Neural progenitor cell (in vitro differentiated cells): ENCODE measurements at regions not wholly inside any gene's neighbourhood (a gene's known extent, or its start where the extent isn't known, plus 50 kb on each side); places are given as distances from the start of the nearest gene placed in this dataset.
A peak's percentile ranks its signal among the peaks of the same experiment; 100 is the strongest.

Experiments
- DNase-seq: peaks from one replicate; pipeline ENCODE4 v3.0.0-alpha.2; 2016; ENCODE audit warnings: low spot score
- H2AFZ ChIP-seq: fragments of 200-600 bp; sonication (generic); replicated peaks from 2 replicates; pipeline ENCODE4 v1.6.1; 2016; ENCODE audit warnings: antibody characterized with exemption
- H3F3A ChIP-seq: fragments of 200-600 bp; sonication (generic); 2 replicates; pipeline ENCODE4 v1.6.1; 2016; ENCODE audit warnings: antibody characterized with exemption, low read depth
- H3K27ac ChIP-seq: fragments of 200-600 bp; sonication (generic); 2 replicates; pipeline ENCODE4 v1.5.1; 2016; ENCODE audit warnings: mild to moderate bottlenecking
- H3K27me3 ChIP-seq: fragments of 200-600 bp; sonication (generic); 2 replicates; pipeline ENCODE4 v1.6.1; 2016; ENCODE audit warnings: mild to moderate bottlenecking, moderate library complexity
- H3K36me3 ChIP-seq: fragments of 200-600 bp; sonication (generic); 2 replicates; pipeline ENCODE4 v1.5.1; 2016
- H3K4me1 ChIP-seq: fragments of 200-600 bp; sonication (generic); 2 replicates; pipeline ENCODE4 v1.6.1; 2016; ENCODE audit warnings: mixed run types
- H3K4me2 ChIP-seq: fragments of 200-600 bp; sonication (generic); 2 replicates; pipeline ENCODE4 v1.6.1; 2016
- H3K4me3 ChIP-seq: fragments of 200-600 bp; sonication (generic); 2 replicates; pipeline ENCODE4 v1.5.1; 2016
- H3K79me2 ChIP-seq: fragments of 200-600 bp; sonication (generic); 2 replicates; pipeline ENCODE4 v1.6.1; 2016; ENCODE audit warnings: low read depth
- H3K9ac ChIP-seq: fragments of 200-600 bp; sonication (generic); 2 replicates; pipeline ENCODE4 v1.6.1; 2016
- H3K9me3 ChIP-seq: fragments of 200-600 bp; sonication (generic); 2 replicates; pipeline ENCODE4 v1.5.1; 2016; ENCODE audit warnings: low read depth
- H4K20me1 ChIP-seq: fragments of 200-600 bp; sonication (generic); 2 replicates; pipeline ENCODE4 v1.6.1; 2016; ENCODE audit warnings: low read depth
- H3K27ac Mint-ChIP-seq: 3 replicates; pipeline ENCODE4 v1.8.0; 2021; ENCODE audit warnings: mixed read lengths
- H3K27me3 Mint-ChIP-seq: 2 replicates; pipeline ENCODE4 v1.8.0; 2022; ENCODE audit warnings: low read depth, mild to moderate bottlenecking, inconsistent platforms, moderate library complexity, mixed read lengths; ENCODE audit not compliant: insufficient read depth
- H3K36me3 Mint-ChIP-seq: 3 replicates; pipeline ENCODE4 v1.8.0; 2021; ENCODE audit warnings: mixed read lengths
- H3K4me1 Mint-ChIP-seq: 3 replicates; pipeline ENCODE4 v1.8.0; 2021; ENCODE audit warnings: mixed read lengths
- H3K4me3 Mint-ChIP-seq: 3 replicates; pipeline ENCODE4 v1.8.0; 2021; ENCODE audit warnings: mild to moderate bottlenecking, moderate library complexity, mixed read lengths
- H3K9me3 Mint-ChIP-seq: 3 replicates; pipeline ENCODE4 v1.8.0; 2020; ENCODE audit warnings: mixed read lengths
- CTCF ChIP-seq: fragments of 200-600 bp; sonication (generic); IDR thresholded peaks from 2 replicates; pipeline ENCODE4 v1.5.1; 2017; ENCODE audit warnings: antibody characterized with exemption, mild to moderate bottlenecking
- EZH2 ChIP-seq: fragments of 200-600 bp; sonication (generic); IDR thresholded peaks from 2 replicates; pipeline ENCODE4 v1.6.1; 2017; ENCODE audit warnings: antibody characterized with exemption, mild to moderate bottlenecking, moderate library complexity
- EZH2phosphoT487 ChIP-seq: fragments of 200-600 bp; sonication (generic); IDR thresholded peaks from 2 replicates; pipeline ENCODE4 v1.6.1; 2017; ENCODE audit warnings: antibody characterized with exemption

GRCh38 chr20:39968495-39968894 lies 720.5 kb downstream of the MAFB start:
- H3F3A ChIP-seq = no peaks in the 10 kb centered on the region
- H3K9me3 Mint-ChIP-seq = peaks cover 22% of the 10 kb centered on the region
- H3K4me2 ChIP-seq = peak overlapping the region; percentile 8
- H3K4me1 Mint-ChIP-seq = no peaks in the 10 kb centered on the region
- no peak overlapping the region for H2AFZ ChIP-seq
- no peaks in the 10 kb centered on the region for H3K79me2 ChIP-seq
- TF ChIP-seq EZH2phosphoT487 (no peak), EZH2 (no peak), CTCF (no peak)
- peaks cover 7% of the 10 kb centered on the region for H3K27me3 Mint-ChIP-seq
- H3K27me3 ChIP-seq = no peaks in the 10 kb centered on the region
- H4K20me1 ChIP-seq = no peaks in the 10 kb centered on the region
- no peak overlapping the region for H3K4me3 ChIP-seq
- H3K27ac ChIP-seq = no peak overlapping the region
- H3K36me3 ChIP-seq = no peaks in the 10 kb centered on the region
- no peak overlapping the region for H3K27ac Mint-ChIP-seq
- H3K36me3 Mint-ChIP-seq = no peaks in the 10 kb centered on the region
- no peak overlapping the region for H3K9ac ChIP-seq
- no peaks in the 10 kb centered on the region for H3K4me1 ChIP-seq
- no peak for DNase-seq
- peaks cover 5% of the 10 kb centered on the region for H3K9me3 ChIP-seq
- no peak overlapping the region for H3K4me3 Mint-ChIP-seq

GRCh38 chr20:39967806-39968205 lies 721.2 kb downstream of the MAFB start:
- no peak overlapping the region for H3K27ac ChIP-seq
- H3K4me1 ChIP-seq = no peaks in the 10 kb centered on the region
- Mint-ChIP-seq H3K4me3 (no peak overlapping the region), H3K4me1 (no peaks in the 10 kb centered on the region), H3K9me3 (peaks cover 21% of the 10 kb centered on the region), H3K27ac (no peak overlapping the region), H3K36me3 (no peaks in the 10 kb centered on the region), H3K27me3 (peaks cover 7% of the 10 kb centered on the region)
- no peak overlapping the region for H3K4me3 ChIP-seq
- H3K27me3 ChIP-seq = no peaks in the 10 kb centered on the region
- no peaks in the 10 kb centered on the region for H4K20me1 ChIP-seq
- DNase-seq = no peak
- no peaks in the 10 kb centered on the region for H3K36me3 ChIP-seq
- no peak overlapping the region for H3K4me2 ChIP-seq
- H3K9me3 ChIP-seq = peaks cover 5% of the 10 kb centered on the region
- H3K9ac ChIP-seq = no peak overlapping the region
- H2AFZ ChIP-seq = no peak overlapping the region
- no peaks in the 10 kb centered on the region for H3K79me2 ChIP-seq
- H3F3A ChIP-seq = no peaks in the 10 kb centered on the region
- TF ChIP-seq CTCF (no peak), EZH2 (no peak), EZH2phosphoT487 (no peak)

GRCh38 chr20:39961637-39962244 lies 727.3 kb downstream of the MAFB start:
- no peak overlapping the region for H3K27ac Mint-ChIP-seq
- no peak for DNase-seq
- no peaks in the 10 kb centered on the region for H3K9me3 Mint-ChIP-seq
- Histone ChIP-seq H3F3A (peaks cover 3% of the 10 kb centered on the region), H2AFZ (peak overlapping the region; percentile 63), H3K9ac (no peak overlapping the region), H3K79me2 (no peaks in the 10 kb centered on the region), H3K4me1 (peaks cover 15% of the 10 kb centered on the region), H3K4me3 (no peak overlapping the region), H3K36me3 (no peaks in the 10 kb centered on the region), H3K27ac (no peak overlapping the region), H4K20me1 (no peaks in the 10 kb centered on the region), H3K9me3 (no peaks in the 10 kb centered on the region), H3K4me2 (peak overlapping the region; percentile 28), H3K27me3 (no peaks in the 10 kb centered on the region)
- TF ChIP-seq EZH2 = no peak
- TF ChIP-seq CTCF = no peak
- no peak for TF ChIP-seq EZH2phosphoT487
- H3K4me3 Mint-ChIP-seq = no peak overlapping the region
- H3K4me1 Mint-ChIP-seq = peaks cover 14% of the 10 kb centered on the region
- no peaks in the 10 kb centered on the region for H3K27me3 Mint-ChIP-seq
- no peaks in the 10 kb centered on the region for H3K36me3 Mint-ChIP-seq
